Activated T-helper 17 cell treated with anti-CD3 and anti-CD28 coated beads, Interleukin-2, amount 50 U/mL, for 72 hours (primary cell): ENCODE measurements at regions not wholly inside any gene's neighbourhood (a gene's known extent, or its start where the extent isn't known, plus 50 kb on each side); places are given as distances from the start of the nearest gene placed in this dataset.
"Not testable (repeated sequence)": the region's sequence is repeated elsewhere in the genome, so short reads cannot be mapped to it uniquely, and the experiment has no call there.

ENCODE experiments used
- ATAC-seq: fragments of 150-1000 bp; cut with Tn5 transposase; replicated peaks from 2 replicates; pipeline ENCODE4 v1.10.0; 2021; ENCODE audit warnings: mild to moderate bottlenecking, moderate library complexity
- H3K27ac Mint-ChIP-seq: one replicate; pipeline ENCODE4 v1.8.0; 2022; ENCODE audit warnings: mixed read lengths
- H3K27me3 Mint-ChIP-seq: one replicate; pipeline ENCODE4 v1.8.0; 2022; ENCODE audit warnings: mixed read lengths
- H3K36me3 Mint-ChIP-seq: one replicate; pipeline ENCODE4 v1.8.0; 2022; ENCODE audit warnings: low read depth, mild to moderate bottlenecking, mixed read lengths
- H3K4me1 Mint-ChIP-seq: one replicate; pipeline ENCODE4 v1.8.0; 2022; ENCODE audit warnings: mixed read lengths
- H3K4me3 Mint-ChIP-seq: one replicate; pipeline ENCODE4 v1.8.0; 2022; ENCODE audit warnings: mild to moderate bottlenecking, mixed read lengths
- H3K9me3 Mint-ChIP-seq: one replicate; pipeline ENCODE4 v1.8.0; 2022; ENCODE audit warnings: mixed read lengths

DNA sequence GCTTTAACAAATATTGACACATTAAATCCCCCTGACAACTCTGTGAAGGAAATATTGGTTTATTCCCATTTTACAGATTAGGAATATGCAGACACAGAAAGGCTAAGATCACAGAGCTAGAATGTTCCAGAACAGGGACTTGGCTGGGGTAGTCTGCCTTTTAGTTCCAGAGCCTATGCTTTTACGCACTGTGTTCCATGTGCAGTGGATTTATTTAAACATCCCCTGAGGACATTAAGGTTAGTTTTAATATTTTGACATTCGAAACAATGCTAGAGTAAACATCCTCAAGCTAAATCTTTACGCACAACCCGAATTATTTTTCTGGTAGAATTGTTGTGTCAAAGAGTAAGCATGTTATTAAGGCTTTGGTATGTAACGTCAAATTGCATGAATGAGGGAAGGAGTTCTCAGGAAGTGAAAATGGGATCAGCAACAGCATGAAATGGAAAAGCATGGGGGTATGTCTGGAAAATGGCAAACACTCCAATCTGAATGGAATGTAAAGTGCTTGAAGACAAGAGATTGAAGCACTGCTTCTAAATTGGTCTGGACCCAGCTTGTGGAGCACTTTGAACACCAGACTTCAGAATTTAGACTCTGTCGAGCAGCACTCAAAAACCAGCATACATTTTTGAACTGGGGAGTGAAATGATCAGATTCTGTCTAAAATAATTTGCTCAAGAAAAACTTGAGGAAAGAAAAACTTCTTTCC, 429.9 kb downstream of the CD83 start:
- H3K27me3 Mint-ChIP-seq, result no peaks in the 10 kb centered on the region
- no peaks in the 10 kb centered on the region for H3K9me3 Mint-ChIP-seq
- H3K27ac Mint-ChIP-seq, result no peak overlapping the region
- H3K4me3 Mint-ChIP-seq, result no peak overlapping the region
- H3K4me1 Mint-ChIP-seq, result peaks cover 6% of the 10 kb centered on the region
- no peaks in the 10 kb centered on the region for H3K36me3 Mint-ChIP-seq
- no peak for ATAC-seq

DNA sequence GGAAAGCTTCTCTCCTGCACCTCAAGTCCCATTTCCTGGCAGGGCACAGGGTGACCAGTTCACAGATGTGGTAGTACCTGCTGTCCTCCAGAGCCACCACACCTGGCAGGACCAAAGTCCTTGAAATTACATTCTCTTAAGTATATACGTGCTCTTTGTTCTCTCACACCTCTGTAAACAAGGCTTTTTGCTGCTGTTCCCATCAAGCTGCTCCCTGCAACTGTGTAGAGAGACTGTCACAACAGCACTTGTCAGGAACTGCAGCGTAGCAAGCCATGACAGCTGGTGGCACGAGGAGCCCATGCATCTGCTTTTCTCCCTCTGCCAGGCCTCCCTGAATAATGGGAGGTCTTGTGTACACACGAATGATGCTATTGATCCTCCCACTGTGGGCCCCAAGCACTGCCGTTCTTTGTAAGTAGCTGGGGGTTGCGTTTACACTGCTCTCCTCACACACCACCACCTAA, 431.8 kb downstream of the CD83 start:
- H3K36me3 Mint-ChIP-seq, result no peaks in the 10 kb centered on the region
- no peaks in the 10 kb centered on the region for H3K9me3 Mint-ChIP-seq
- no peaks in the 10 kb centered on the region for H3K27me3 Mint-ChIP-seq
- ATAC-seq, result no peak
- H3K27ac Mint-ChIP-seq, result no peak overlapping the region
- no peak overlapping the region for H3K4me3 Mint-ChIP-seq
- no peaks in the 10 kb centered on the region for H3K4me1 Mint-ChIP-seq

DNA sequence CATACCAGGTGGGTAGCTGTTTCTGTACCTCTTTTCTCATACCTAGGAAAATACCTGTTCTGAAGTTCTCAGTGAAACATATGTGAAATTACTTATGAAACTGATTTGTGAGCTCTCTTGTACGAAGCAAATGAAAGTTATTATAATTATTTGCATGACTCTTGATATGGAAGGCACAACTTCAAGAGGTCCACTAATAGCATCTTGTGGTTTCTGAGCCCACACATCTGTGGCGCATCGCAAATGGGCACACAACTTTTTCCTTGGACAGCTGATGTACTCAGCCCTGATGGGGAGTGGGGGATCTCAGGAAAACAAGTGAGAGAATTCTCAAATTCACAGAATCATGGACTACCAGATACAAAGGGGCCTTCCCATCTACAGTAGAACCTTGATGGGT, 432.3 kb downstream of the CD83 start:
- Mint-ChIP-seq H3K9me3 (no peaks in the 10 kb centered on the region), H3K36me3 (no peaks in the 10 kb centered on the region), H3K4me1 (no peaks in the 10 kb centered on the region), H3K27me3 (no peaks in the 10 kb centered on the region), H3K4me3 (no peak overlapping the region), H3K27ac (no peak overlapping the region)
- ATAC-seq, result no peak

DNA sequence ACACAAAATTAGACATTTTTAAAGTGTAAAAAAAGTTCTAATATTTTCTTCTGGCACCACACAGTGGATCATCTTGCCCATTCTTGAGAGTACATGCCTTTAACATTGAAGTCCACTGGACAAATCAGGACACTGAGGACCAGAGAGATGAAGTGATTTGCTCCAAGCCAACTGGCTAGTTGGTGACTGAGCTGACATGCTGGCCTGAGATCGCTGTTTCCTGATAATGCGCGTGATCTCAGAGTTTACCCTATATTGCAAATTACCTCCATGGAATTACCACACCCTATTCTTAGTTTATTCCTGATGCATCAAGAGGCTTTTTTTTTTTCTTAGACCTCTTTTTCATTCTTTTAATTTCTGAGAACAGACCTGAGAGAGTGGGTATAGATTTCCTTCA, 432.8 kb downstream of the CD83 start:
- H3K9me3 Mint-ChIP-seq, result no peaks in the 10 kb centered on the region
- no peaks in the 10 kb centered on the region for H3K27me3 Mint-ChIP-seq
- no peak overlapping the region for H3K4me3 Mint-ChIP-seq
- H3K27ac Mint-ChIP-seq, result no peak overlapping the region
- no peaks in the 10 kb centered on the region for H3K4me1 Mint-ChIP-seq
- H3K36me3 Mint-ChIP-seq, result no peaks in the 10 kb centered on the region
- no peak for ATAC-seq

DNA sequence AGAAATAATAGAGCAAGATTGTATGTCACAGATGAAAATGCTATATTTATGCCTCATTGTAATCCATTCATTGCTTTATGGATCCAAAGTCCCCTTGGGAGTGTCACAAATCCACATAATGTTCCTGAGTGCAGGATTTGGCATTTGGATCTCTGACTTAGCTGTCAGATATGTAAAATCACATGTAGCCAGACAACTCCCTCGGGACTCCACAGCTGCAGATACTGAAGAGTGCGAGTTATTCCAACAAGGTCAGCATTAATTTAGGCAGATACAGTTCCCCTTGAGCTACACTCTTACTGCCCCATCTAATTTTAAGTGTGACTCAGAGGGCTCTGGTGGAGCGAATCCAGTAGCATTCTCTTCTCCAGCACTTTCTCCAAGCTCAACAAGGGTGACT, 433.2 kb downstream of the CD83 start:
- Mint-ChIP-seq H3K36me3 (no peaks in the 10 kb centered on the region), H3K4me3 (no peak overlapping the region), H3K27me3 (no peaks in the 10 kb centered on the region), H3K27ac (no peak overlapping the region), H3K9me3 (no peaks in the 10 kb centered on the region), H3K4me1 (no peaks in the 10 kb centered on the region)
- ATAC-seq, result no peak

DNA sequence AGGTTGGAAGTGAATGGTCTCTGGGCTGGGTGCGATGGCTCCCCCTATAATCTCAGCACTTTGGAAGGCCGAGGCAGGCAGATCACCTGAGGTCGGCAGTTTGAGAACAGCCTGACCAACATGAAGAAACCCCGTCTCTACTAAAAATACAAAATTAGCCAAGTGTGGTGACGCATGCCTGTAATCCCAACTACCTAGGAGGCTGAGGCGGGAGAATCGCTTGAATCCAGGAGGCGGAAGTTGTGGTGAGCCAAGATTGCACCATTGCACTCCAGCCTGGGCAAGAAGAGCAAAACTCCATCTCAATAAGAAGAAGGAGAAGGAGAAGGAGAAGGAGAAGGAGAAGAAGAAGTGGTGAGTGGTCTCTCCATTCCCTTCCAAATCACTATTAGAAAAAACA, 434.0 kb downstream of the CD83 start:
- H3K4me1 Mint-ChIP-seq, ATAC-seq, H3K9me3 Mint-ChIP-seq, H3K4me3 Mint-ChIP-seq, H3K27ac Mint-ChIP-seq, H3K27me3 Mint-ChIP-seq, H3K36me3 Mint-ChIP-seq: not testable (repeated sequence)

DNA sequence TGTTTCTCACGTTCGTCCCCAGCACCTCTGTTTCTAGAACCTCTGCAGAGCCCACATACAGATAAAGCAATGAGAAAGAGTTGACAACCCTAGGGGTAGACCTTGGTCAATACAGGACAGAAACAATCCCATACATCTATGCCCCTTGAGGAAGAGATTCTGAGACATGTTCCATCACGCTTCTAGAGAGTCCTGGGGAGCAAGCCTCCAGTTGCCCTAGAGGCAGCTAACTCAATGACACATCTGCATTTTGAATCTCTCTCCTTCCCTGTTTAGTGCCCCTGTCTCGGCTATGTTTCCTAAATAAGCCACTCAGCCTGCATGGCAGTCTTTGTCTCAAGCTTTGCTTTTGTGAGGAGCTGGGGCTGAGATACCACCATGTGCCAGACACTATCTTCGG, 435.3 kb downstream of the CD83 start:
- ATAC-seq, result no peak
- no peaks in the 10 kb centered on the region for H3K4me1 Mint-ChIP-seq
- H3K27me3 Mint-ChIP-seq, result no peaks in the 10 kb centered on the region
- no peak overlapping the region for H3K27ac Mint-ChIP-seq
- no peaks in the 10 kb centered on the region for H3K36me3 Mint-ChIP-seq
- H3K4me3 Mint-ChIP-seq, result no peak overlapping the region
- H3K9me3 Mint-ChIP-seq, result no peaks in the 10 kb centered on the region

DNA sequence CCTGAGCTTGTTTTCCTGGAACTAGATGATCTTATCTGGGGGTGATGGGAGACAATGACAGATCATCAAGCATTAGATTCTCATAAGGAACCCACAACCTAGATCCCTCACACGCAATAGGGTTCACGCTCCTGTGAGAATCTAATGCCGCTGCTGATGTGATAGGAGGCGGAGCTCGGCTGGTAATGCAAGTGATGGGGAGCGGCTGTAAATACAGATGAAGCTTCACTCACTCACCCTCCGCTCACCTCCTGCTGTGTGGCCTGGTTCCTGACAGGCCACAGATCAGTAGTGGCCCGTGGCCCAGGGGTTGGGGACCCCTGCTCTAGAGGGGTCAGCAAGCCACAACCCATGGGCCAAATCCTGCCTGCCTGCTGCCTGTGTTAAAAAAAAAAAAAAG, 435.9 kb downstream of the CD83 start:
- Mint-ChIP-seq H3K4me3 (no peak overlapping the region), H3K36me3 (no peaks in the 10 kb centered on the region), H3K4me1 (no peaks in the 10 kb centered on the region), H3K27ac (no peak overlapping the region), H3K9me3 (no peaks in the 10 kb centered on the region), H3K27me3 (no peaks in the 10 kb centered on the region)
- no peak for ATAC-seq

DNA sequence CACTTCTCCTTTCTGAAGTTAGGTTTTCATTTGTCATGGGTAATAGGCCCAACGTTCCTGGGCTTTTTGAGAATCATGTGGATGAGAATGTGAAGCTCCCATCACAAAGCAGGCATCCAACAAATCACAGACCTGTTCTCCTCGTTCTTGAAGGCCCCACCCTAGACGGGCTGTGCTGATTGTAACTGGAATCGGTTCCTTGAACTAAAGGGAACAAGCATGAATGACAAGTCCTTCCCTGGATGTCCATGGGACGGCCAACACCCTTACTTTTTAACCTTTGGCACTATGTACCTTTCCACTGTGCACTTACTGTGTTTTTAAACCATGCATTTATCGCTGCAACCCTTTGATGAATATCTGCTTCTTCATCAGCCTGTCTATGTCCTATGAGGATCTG, 438.2 kb downstream of the CD83 start:
- Mint-ChIP-seq H3K4me1 (no peaks in the 10 kb centered on the region), H3K4me3 (no peak overlapping the region), H3K9me3 (no peaks in the 10 kb centered on the region), H3K27ac (no peak overlapping the region), H3K27me3 (no peaks in the 10 kb centered on the region), H3K36me3 (no peaks in the 10 kb centered on the region)
- ATAC-seq, result no peak

DNA sequence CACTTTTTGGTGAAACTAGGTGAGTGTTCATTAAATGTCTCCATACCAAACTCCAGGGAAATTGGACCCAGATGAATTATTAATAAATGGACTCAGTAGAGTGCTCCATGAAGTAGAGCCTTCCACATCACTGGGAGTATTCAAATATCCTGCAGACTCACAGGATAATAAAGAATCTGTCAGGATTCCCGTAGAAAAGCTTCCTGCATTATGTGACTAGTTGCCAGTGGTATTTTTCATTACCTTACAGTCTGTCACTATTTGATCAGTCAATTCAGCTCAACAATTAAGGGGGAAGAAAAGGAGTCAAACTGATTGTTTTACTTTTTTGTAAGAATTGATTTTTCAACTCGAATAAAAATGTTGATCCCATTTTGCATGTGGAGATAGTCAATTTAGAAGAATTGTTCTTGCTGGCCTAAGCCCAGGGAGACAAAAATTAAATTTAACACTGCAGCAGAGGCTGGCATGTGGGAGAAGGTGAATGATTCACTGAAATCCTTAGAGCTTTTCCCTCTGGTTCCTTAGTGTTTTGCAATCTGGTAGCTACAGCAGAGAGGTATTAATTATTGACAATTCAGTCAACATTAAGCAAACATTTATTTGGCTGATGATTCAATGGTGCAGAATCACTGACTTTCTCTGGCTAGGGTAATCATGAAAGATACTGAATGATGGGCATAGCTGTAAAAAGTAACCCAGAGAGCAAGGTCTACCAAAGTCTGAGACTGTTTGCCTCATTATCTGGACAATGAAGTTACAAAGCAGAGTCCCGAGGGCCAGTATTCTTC, 442.4 kb downstream of the CD83 start:
- no peak for ATAC-seq
- no peak overlapping the region for H3K4me3 Mint-ChIP-seq
- H3K27me3 Mint-ChIP-seq, result no peaks in the 10 kb centered on the region
- no peaks in the 10 kb centered on the region for H3K36me3 Mint-ChIP-seq
- peaks cover 3% of the 10 kb centered on the region for H3K9me3 Mint-ChIP-seq
- H3K27ac Mint-ChIP-seq, result no peak overlapping the region
- no peaks in the 10 kb centered on the region for H3K4me1 Mint-ChIP-seq

DNA sequence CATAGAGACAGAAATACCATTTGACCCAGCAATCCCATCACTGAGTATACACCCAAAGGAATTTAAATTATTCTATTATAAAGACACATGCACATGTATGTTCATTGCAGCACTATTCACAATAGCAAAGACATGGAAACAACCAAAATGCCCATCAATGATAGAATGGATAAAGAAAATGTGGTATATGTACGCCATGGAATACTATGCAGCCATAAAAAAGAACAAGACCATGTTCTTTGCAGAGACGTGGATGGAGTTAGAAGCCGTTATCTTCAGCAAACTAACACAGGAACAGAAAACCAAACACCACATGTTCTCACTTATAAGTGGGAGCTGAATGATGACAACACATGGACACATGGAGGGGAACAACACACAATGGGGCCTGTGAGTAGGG, 444.0 kb downstream of the CD83 start:
- H3K4me3 Mint-ChIP-seq, H3K4me1 Mint-ChIP-seq, H3K9me3 Mint-ChIP-seq, H3K36me3 Mint-ChIP-seq, H3K27ac Mint-ChIP-seq, ATAC-seq, H3K27me3 Mint-ChIP-seq: not testable (repeated sequence)

DNA sequence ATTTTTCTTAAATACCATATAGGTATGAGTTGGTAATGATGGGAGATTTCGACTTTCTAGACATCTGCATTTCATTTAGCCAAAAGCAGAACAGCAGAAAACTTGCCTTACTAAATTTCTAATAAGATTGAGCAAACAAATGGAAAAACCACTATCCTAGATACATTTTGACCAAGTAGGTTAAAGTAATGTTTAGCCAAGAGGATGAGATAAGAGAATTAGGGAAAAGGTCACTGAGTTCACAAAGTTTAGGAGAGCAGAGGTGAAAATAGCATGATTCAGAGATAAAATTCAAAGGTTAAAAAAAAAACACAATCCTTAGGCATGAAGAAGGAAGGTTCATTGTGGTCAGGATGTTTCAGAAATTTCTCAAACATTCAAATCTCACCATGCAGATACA, 450.3 kb downstream of the CD83 start:
- H3K4me3 Mint-ChIP-seq, result no peak overlapping the region
- no peak for ATAC-seq
- no peak overlapping the region for H3K27ac Mint-ChIP-seq
- H3K36me3 Mint-ChIP-seq, result no peaks in the 10 kb centered on the region
- H3K4me1 Mint-ChIP-seq, result no peaks in the 10 kb centered on the region
- H3K27me3 Mint-ChIP-seq, result no peaks in the 10 kb centered on the region
- H3K9me3 Mint-ChIP-seq, result peaks cover 7% of the 10 kb centered on the region

DNA sequence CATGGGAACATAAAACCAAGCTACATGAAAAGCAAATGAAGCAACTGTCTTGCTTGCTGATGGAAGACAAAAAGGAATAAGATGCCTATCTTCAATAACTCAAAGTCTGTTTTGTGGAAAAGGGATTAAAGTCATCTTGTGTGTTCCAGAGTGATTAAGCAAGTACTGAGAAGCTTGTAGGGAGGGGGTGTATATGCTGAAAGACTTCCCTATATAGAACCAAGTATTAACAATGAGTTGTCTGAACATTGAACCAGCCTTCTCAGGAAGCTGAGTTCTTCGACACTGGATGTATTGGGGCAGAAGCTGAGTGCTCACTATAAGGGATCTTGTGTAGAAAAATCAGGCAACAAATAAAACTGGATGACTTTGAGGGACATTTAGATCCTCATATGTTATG, 451.8 kb downstream of the CD83 start:
- Mint-ChIP-seq H3K4me3 (no peak overlapping the region), H3K4me1 (no peaks in the 10 kb centered on the region), H3K27ac (peak overlapping the region; percentile 45), H3K27me3 (no peaks in the 10 kb centered on the region), H3K36me3 (no peaks in the 10 kb centered on the region), H3K9me3 (peaks cover 4% of the 10 kb centered on the region)
- no peak for ATAC-seq

DNA sequence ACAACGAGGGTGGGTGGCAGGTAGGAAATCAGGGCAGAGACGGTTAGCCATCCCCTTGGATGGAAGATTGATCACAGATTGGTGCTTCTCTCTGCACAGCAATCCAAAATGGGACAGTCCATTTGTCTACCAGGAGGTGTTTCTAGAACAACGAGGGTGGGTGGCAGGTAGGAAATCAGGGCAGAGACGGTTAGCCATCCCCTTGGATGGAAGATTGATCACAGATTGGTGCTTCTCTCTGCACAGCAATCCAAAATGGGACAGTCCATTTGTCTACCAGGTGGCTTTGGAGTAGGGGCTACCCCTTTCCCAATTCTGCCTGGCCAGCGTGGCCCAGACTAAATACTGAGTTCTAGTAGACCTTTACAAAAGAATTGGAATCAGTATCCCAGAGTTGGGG, 452.3 kb downstream of the CD83 start:
- not testable (repeated sequence) for H3K27me3 Mint-ChIP-seq, ATAC-seq, H3K4me1 Mint-ChIP-seq, H3K9me3 Mint-ChIP-seq, H3K4me3 Mint-ChIP-seq, H3K36me3 Mint-ChIP-seq
- peak overlapping the region; percentile 45 for H3K27ac Mint-ChIP-seq

DNA sequence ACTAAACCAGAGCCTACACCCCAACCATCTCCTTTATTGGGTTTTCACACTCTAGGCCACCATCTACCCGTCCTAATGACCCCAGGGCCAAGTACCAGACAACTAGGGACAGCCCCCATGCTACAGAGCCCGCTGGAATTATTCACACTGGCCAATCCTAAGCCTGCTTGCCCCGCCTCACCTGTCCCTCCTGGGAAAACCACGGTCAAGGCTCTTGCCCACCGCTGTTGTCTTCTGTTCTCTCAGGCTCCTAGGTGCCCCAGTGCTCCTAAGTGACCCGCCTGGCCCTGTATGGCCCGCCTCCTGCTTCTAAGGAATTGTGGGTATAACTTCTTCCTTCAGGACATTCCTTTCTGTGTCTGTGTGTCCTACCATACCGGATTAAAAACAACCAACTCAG, 453.4 kb downstream of the CD83 start:
- Mint-ChIP-seq H3K9me3 (peaks cover 4% of the 10 kb centered on the region), H3K4me1 (no peaks in the 10 kb centered on the region), H3K4me3 (no peak overlapping the region), H3K36me3 (no peaks in the 10 kb centered on the region), H3K27ac (no peak overlapping the region), H3K27me3 (no peaks in the 10 kb centered on the region)
- ATAC-seq, result no peak
